Dermis blood vessel endothelial cell (primary cell): ENCODE measurements at regions not wholly inside any gene's neighbourhood (a gene's known extent, or its start where the extent isn't known, plus 50 kb on each side); places are given as distances from the start of the nearest gene placed in this dataset.
"Not testable (repeated sequence)": the region's sequence is repeated elsewhere in the genome, so short reads cannot be mapped to it uniquely, and the experiment has no call there.

Source experiments
- DNase-seq: peaks from one replicate; pipeline ENCODE4 v3.0.0; 2010

GRCh38 chr6:127406722-127407121 is 52.5 kb downstream of the KIAA0408 start:
- not testable (repeated sequence) for DNase-seq

- no peak for DNase-seq
Measured at GRCh38 chr6:127406122-127406521, 53.1 kb downstream of the KIAA0408 start.

- no peak for DNase-seq
Measured at GRCh38 chr6:127404594-127405178, 54.5 kb downstream of the KIAA0408 start.

- no peak for DNase-seq
Measured at GRCh38 chr6:127404133-127404532, 55.1 kb downstream of the KIAA0408 start.

- no peak for DNase-seq
Measured at GRCh38 chr6:127403636-127404035, 55.6 kb downstream of the KIAA0408 start.

- peak; percentile 39 for DNase-seq
Measured at GRCh38 chr6:127402890-127403617, 56.1 kb downstream of the KIAA0408 start.

GRCh38 chr6:127397729-127398630 is 54.6 kb upstream of the ECHDC1 start:
- DNase-seq: no peak

GRCh38 chr6:127397171-127397597 is 53.8 kb upstream of the ECHDC1 start:
- DNase-seq: not testable (repeated sequence)
